Breast epithelium (tissue), 4 donors: ENCODE measurements at regions not wholly inside any gene's neighbourhood (a gene's known extent, or its start where the extent isn't known, plus 50 kb on each side); places are given as distances from the start of the nearest gene placed in this dataset.

Experiments used
- DNase-seq, 2 donors: peaks; one replicate each; pipeline ENCODE4 v3.0.0-alpha.2; 2019; ENCODE audit warnings: low spot score in 2 of 2
- H3K27ac ChIP-seq, 2 donors: fragments of 200-600 bp; sonication (generic) in 1 of 2; one replicate each; pipeline ENCODE4 v1.5.1; 2016 to 2019; ENCODE audit warnings: mild to moderate bottlenecking in 1 of 2
- H3K27me3 ChIP-seq, 2 donors: fragments of 200-600 bp; sonication (generic) in 1 of 2; one replicate each; pipeline versions ENCODE4 v1.5.1 to v1.6.0; 2017 to 2019; ENCODE audit warnings: control low read depth in 1 of 2, mild to moderate bottlenecking in 1 of 2
- H3K36me3 ChIP-seq: fragments of 200-600 bp; one replicate; pipeline ENCODE4 v1.5.1; 2019
- H3K4me1 ChIP-seq, 2 donors: fragments of 200-600 bp; sonication (generic); one replicate each; pipeline ENCODE4 v1.5.1; 2016 to 2019; ENCODE audit warnings: control low read depth in 1 of 2
- H3K4me3 ChIP-seq, 3 donors: fragments of 200-600 bp; sonication (generic); 1 replicate in 2 of 3; 2 replicates in 1 of 3; pipeline ENCODE4 v1.5.1; 2016 to 2019; ENCODE audit warnings: mild to moderate bottlenecking in 3 of 3, moderate library complexity in 2 of 3
- H3K9me3 ChIP-seq, 2 donors: fragments of 200-600 bp; sonication (generic) in 1 of 2; one replicate each; pipeline ENCODE4 v1.5.1; 2016 to 2019; ENCODE audit warnings: control low read depth in 1 of 2
- CTCF ChIP-seq, 3 donors: fragments of 450-650 bp; IDR thresholded peaks; one replicate each; pipeline ENCODE4 v1.5.1; 2016 to 2017; ENCODE audit warnings: antibody characterized with exemption in 3 of 3, mild to moderate bottlenecking in 3 of 3, moderate library complexity in 3 of 3
- POLR2A ChIP-seq: fragments of 450-650 bp; IDR thresholded peaks from one replicate; pipeline ENCODE4 v1.6.1; 2016; ENCODE audit warnings: antibody characterized with exemption, mild to moderate bottlenecking, moderate library complexity
- POLR2AphosphoS5 ChIP-seq, 3 donors: sonication (generic); formaldehyde crosslinking; IDR thresholded peaks; one replicate each; pipeline ENCODE4 v1.6.1; 2017; ENCODE audit warnings: antibody characterized with exemption in 3 of 3
- intact Hi-C: fragments of 100-400 bp; cut with DNase I; formaldehyde crosslinking; loops from one replicate; pipeline ENCODE4 v1.15.1; 2023; ENCODE audit warnings: low total_unique reads

GRCh38 chr18:75687626-75688025, 260.1 kb upstream of the SMIM21 start:
- Histone ChIP-seq H3K27me3 (no peaks in the 10 kb centered on the region), H3K36me3 (no peaks in the 10 kb centered on the region), H3K4me3 (no peak overlapping the region), H3K4me1 (no peaks in the 10 kb centered on the region), H3K27ac (no peak overlapping the region), H3K9me3 (no peaks in the 10 kb centered on the region)
- no peak for DNase-seq
- TF ChIP-seq POLR2A (no peak), POLR2AphosphoS5 (IDR thresholded peaks at IDR 0.05) (no peak), CTCF (IDR thresholded peaks at IDR 0.05) (no peak)
- intact Hi-C loops: no loop called here

- TF ChIP-seq POLR2AphosphoS5 (IDR thresholded peaks at IDR 0.05) (no peak), POLR2A (no peak), CTCF (IDR thresholded peaks at IDR 0.05) (no peak)
- Histone ChIP-seq H3K9me3 (no peaks in the 10 kb centered on the region), H3K4me1 (no peaks in the 10 kb centered on the region), H3K4me3 (no peak overlapping the region), H3K27ac (no peak overlapping the region), H3K36me3 (no peaks in the 10 kb centered on the region), H3K27me3 (no peaks in the 10 kb centered on the region)
- intact Hi-C loops: no loop called here
- DNase-seq: peak in 1 of 2 donors; percentile 78
Observed at GRCh38 chr18:75683426-75683825, 255.9 kb upstream of the SMIM21 start.

- no peak overlapping the region for H3K4me3 ChIP-seq
- H3K4me1 ChIP-seq: no peaks in the 10 kb centered on the region
- H3K27me3 ChIP-seq: no peaks in the 10 kb centered on the region
- intact Hi-C loops: no loop called here
- no peak overlapping the region for H3K27ac ChIP-seq
- no peak for TF ChIP-seq POLR2AphosphoS5 (IDR thresholded peaks at IDR 0.05)
- no peak for TF ChIP-seq POLR2A
- DNase-seq: no peak
- H3K36me3 ChIP-seq: no peaks in the 10 kb centered on the region
- no peaks in the 10 kb centered on the region for H3K9me3 ChIP-seq
Observed at GRCh38 chr18:75681538-75682115, 254.1 kb upstream of the SMIM21 start.

GRCh38 chr18:75679331-75679730, 251.8 kb upstream of the SMIM21 start:
- Histone ChIP-seq H3K27me3 (no peaks in the 10 kb centered on the region), H3K4me1 (no peaks in the 10 kb centered on the region), H3K4me3 (peak overlapping the region in 1 of 3 donors; percentile 46), H3K36me3 (no peaks in the 10 kb centered on the region), H3K9me3 (no peaks in the 10 kb centered on the region), H3K27ac (peak overlapping the region; percentile 10 to 25)
- no peak for TF ChIP-seq CTCF (IDR thresholded peaks at IDR 0.05)
- TF ChIP-seq POLR2AphosphoS5 (IDR thresholded peaks at IDR 0.05): no peak
- no peak for TF ChIP-seq POLR2A
- intact Hi-C loops: no loop called here
- DNase-seq: no peak

GRCh38 chr18:75678627-75679026, 251.1 kb upstream of the SMIM21 start:
- intact Hi-C loops: no loop called here
- H3K4me1 ChIP-seq: no peaks in the 10 kb centered on the region
- H3K4me3 ChIP-seq: peak overlapping the region in 1 of 3 donors; percentile 46
- H3K27me3 ChIP-seq: no peaks in the 10 kb centered on the region
- H3K27ac ChIP-seq: peak overlapping the region in 1 of 2 donors; percentile 25
- H3K9me3 ChIP-seq: no peaks in the 10 kb centered on the region
- H3K36me3 ChIP-seq: no peaks in the 10 kb centered on the region
- no peak for DNase-seq
- TF ChIP-seq POLR2AphosphoS5 (IDR thresholded peaks at IDR 0.05) (no peak), CTCF (IDR thresholded peaks at IDR 0.05) (no peak), POLR2A (no peak)
